Nephron progenitor cell (in vitro differentiated cells): ENCODE measurements at regions not wholly inside any gene's neighbourhood (a gene's known extent, or its start where the extent isn't known, plus 50 kb on each side); places are given as distances from the start of the nearest gene placed in this dataset.

Source experiments
- DNase-seq: peaks from one replicate; pipeline ENCODE4 v3.0.0; 2021
- H3K27ac Mint-ChIP-seq: 2 replicates; pipeline ENCODE4 v1.8.0; 2021; ENCODE audit warnings: mild to moderate bottlenecking, moderate library complexity, mixed read lengths
- H3K27me3 Mint-ChIP-seq: 2 replicates; pipeline ENCODE4 v1.8.0; 2021; ENCODE audit warnings: mild to moderate bottlenecking, low read depth, mixed read lengths; ENCODE audit not compliant: poor library complexity
- H3K36me3 Mint-ChIP-seq: 2 replicates; pipeline ENCODE4 v1.8.0; 2021; ENCODE audit warnings: low read depth, mixed read lengths
- H3K4me1 Mint-ChIP-seq: 2 replicates; pipeline ENCODE4 v1.8.0; 2021; ENCODE audit warnings: mixed read lengths
- H3K4me3 Mint-ChIP-seq: 2 replicates; pipeline ENCODE4 v1.8.0; 2021; ENCODE audit warnings: mild to moderate bottlenecking, moderate library complexity, mixed read lengths
- H3K9me3 Mint-ChIP-seq: 2 replicates; pipeline ENCODE4 v1.8.0; 2021; ENCODE audit warnings: mild to moderate bottlenecking, moderate library complexity, mixed read lengths
- CTCF ChIP-seq: fragments of 200-600 bp; sonication (generic); IDR thresholded peaks from 2 replicates; pipeline ENCODE4 v1.5.0; 2021; ENCODE audit warnings: antibody characterized with exemption

GRCh38 chr5:54821445-54822323 lies 163.7 kb downstream of the ESM1 start:
- Mint-ChIP-seq H3K4me3 (no peak overlapping the region), H3K4me1 (no peaks in the 10 kb centered on the region), H3K27me3 (peaks cover 2% of the 10 kb centered on the region), H3K36me3 (no peaks in the 10 kb centered on the region), H3K27ac (no peak overlapping the region), H3K9me3 (peaks cover 5% of the 10 kb centered on the region)
- no peak for TF ChIP-seq CTCF
- no peak for DNase-seq

GRCh38 chr5:54820346-54821134 lies 164.9 kb downstream of the ESM1 start:
- Mint-ChIP-seq H3K27me3 (peaks cover 6% of the 10 kb centered on the region), H3K27ac (no peak overlapping the region), H3K9me3 (peaks cover 11% of the 10 kb centered on the region), H3K4me3 (no peak overlapping the region), H3K36me3 (no peaks in the 10 kb centered on the region), H3K4me1 (no peaks in the 10 kb centered on the region)
- no peak for DNase-seq
- no peak for TF ChIP-seq CTCF

- Mint-ChIP-seq H3K4me3 (no peak overlapping the region), H3K36me3 (no peaks in the 10 kb centered on the region), H3K27me3 (peaks cover 2% of the 10 kb centered on the region), H3K4me1 (no peaks in the 10 kb centered on the region), H3K9me3 (peaks cover 42% of the 10 kb centered on the region), H3K27ac (no peak overlapping the region)
- no peak for TF ChIP-seq CTCF
- no peak for DNase-seq
Observed at GRCh38 chr5:54807421-54807820, 178.0 kb downstream of the ESM1 start.

GRCh38 chr5:54804521-54804920 lies 180.9 kb downstream of the ESM1 start:
- Mint-ChIP-seq H3K27me3 (peaks cover 2% of the 10 kb centered on the region), H3K4me1 (no peaks in the 10 kb centered on the region), H3K4me3 (no peak overlapping the region), H3K36me3 (no peaks in the 10 kb centered on the region), H3K9me3 (peaks cover 21% of the 10 kb centered on the region), H3K27ac (peak overlapping the region; percentile 82)
- no peak for DNase-seq
- no peak for TF ChIP-seq CTCF

- no peak overlapping the region for H3K27ac Mint-ChIP-seq
- no peaks in the 10 kb centered on the region for H3K36me3 Mint-ChIP-seq
- no peak for TF ChIP-seq CTCF
- no peaks in the 10 kb centered on the region for H3K4me1 Mint-ChIP-seq
- peaks cover 2% of the 10 kb centered on the region for H3K27me3 Mint-ChIP-seq
- no peak for DNase-seq
- peaks cover 16% of the 10 kb centered on the region for H3K9me3 Mint-ChIP-seq
- H3K4me3 Mint-ChIP-seq, result no peak overlapping the region
Observed at GRCh38 chr5:54804086-54804485, 181.3 kb downstream of the ESM1 start.
